Ascending aorta (tissue), 2 donors: ENCODE measurements at regions not wholly inside any gene's neighbourhood (a gene's known extent, or its start where the extent isn't known, plus 50 kb on each side); places are given as distances from the start of the nearest gene placed in this dataset.

Experiments used
- DNase-seq, 2 donors: peaks; one replicate each; pipeline ENCODE4 v3.0.0-alpha.2; 2019; ENCODE audit warnings: low spot score in 2 of 2
- H3K27ac ChIP-seq, 2 donors: fragments of 200-600 bp; sonication (generic); one replicate each; pipeline ENCODE4 v1.5.1; 2016 to 2017; ENCODE audit warnings: mild to moderate bottlenecking in 1 of 2
- H3K27me3 ChIP-seq: fragments of 200-600 bp; sonication (generic); one replicate; pipeline ENCODE4 v1.5.1; 2017
- H3K36me3 ChIP-seq, 2 donors: fragments of 200-600 bp; sonication (generic); one replicate each; pipeline ENCODE4 v1.5.1; 2016
- H3K4me1 ChIP-seq, 2 donors: fragments of 200-600 bp; sonication (generic); one replicate each; pipeline ENCODE4 v1.5.1; 2016 to 2017; ENCODE audit warnings: mild to moderate bottlenecking in 1 of 2
- H3K4me3 ChIP-seq, 2 donors: fragments of 200-600 bp; sonication (generic); one replicate each; pipeline ENCODE4 v1.5.1; 2016 to 2017; ENCODE audit warnings: mild to moderate bottlenecking in 1 of 2
- H3K9me3 ChIP-seq, 2 donors: fragments of 200-600 bp; sonication (generic); one replicate each; pipeline ENCODE4 v1.5.1; 2016
- intact Hi-C: fragments of 100-400 bp; cut with DNase I; formaldehyde crosslinking; loops from one replicate; pipeline ENCODE4 v1.15.1; 2023
- TF ChIP-seq, protein P1 (sequence below), 3 experiments: fragments of 200-600 bp in 2 of 3; fragments of 450-650 bp in 1 of 3; sonication (generic) in 2 of 3; IDR thresholded peaks; one replicate each; pipeline ENCODE4 v1.5.1; 2016 to 2019; ENCODE audit warnings: antibody characterized with exemption in 3 of 3, mild to moderate bottlenecking in 1 of 3, moderate library complexity in 1 of 3

DNA sequence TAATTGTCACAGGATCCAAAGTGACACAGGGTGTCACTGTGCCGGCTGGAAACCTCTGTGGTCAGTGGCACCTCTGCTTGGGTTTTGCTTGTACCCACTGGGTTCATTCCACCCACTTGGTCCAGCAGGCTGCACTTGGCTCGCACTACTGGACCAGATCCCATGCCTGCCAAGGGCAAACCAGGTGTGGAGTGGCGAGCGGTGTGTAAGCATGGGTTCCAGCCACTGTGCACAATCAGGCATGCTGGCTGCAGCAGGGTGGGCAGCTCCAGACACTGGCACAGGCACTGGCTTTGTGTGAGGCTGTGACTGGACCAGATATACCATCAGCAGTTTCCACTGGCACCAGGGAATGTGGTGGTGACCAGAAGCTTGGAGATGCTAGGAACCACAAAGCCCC is 261.4 kb downstream of the KCNA4 start:
- Histone ChIP-seq H3K27me3 (no peaks in the 10 kb centered on the region), H3K36me3 (no peaks in the 10 kb centered on the region), H3K4me3 (no peak overlapping the region), H3K27ac (no peak overlapping the region), H3K9me3 (no peaks in the 10 kb centered on the region), H3K4me1 (no peaks in the 10 kb centered on the region)
- intact Hi-C loops: no loop called here
- no peak for DNase-seq
- TF ChIP-seq, protein P1, sequence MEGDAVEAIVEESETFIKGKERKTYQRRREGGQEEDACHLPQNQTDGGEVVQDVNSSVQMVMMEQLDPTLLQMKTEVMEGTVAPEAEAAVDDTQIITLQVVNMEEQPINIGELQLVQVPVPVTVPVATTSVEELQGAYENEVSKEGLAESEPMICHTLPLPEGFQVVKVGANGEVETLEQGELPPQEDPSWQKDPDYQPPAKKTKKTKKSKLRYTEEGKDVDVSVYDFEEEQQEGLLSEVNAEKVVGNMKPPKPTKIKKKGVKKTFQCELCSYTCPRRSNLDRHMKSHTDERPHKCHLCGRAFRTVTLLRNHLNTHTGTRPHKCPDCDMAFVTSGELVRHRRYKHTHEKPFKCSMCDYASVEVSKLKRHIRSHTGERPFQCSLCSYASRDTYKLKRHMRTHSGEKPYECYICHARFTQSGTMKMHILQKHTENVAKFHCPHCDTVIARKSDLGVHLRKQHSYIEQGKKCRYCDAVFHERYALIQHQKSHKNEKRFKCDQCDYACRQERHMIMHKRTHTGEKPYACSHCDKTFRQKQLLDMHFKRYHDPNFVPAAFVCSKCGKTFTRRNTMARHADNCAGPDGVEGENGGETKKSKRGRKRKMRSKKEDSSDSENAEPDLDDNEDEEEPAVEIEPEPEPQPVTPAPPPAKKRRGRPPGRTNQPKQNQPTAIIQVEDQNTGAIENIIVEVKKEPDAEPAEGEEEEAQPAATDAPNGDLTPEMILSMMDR (IDR thresholded peaks at IDR 0.05): no peak

DNA sequence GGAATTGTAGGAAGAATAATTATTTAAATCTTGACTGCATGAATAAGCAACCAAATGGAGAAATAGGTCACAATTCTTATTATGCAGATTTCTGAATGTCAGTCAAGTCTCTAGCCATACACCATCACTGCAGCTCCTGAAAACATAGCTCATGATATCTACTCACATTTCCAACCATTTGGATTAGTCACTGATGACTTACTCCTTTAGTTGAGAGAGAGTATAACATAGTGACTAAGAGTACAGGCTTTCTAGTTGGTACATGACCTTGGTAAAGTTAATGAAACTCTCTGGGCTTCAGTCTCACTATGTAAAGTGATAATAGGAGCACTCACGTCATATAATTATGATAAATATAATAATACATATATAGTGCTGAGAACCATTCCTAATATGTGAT is 265.2 kb downstream of the KCNA4 start:
- TF ChIP-seq, protein P1 (IDR thresholded peaks at IDR 0.05): no peak
- no peak for DNase-seq
- H3K36me3 ChIP-seq: no peaks in the 10 kb centered on the region
- H3K27me3 ChIP-seq: no peaks in the 10 kb centered on the region
- no peaks in the 10 kb centered on the region for H3K9me3 ChIP-seq
- no peak overlapping the region for H3K27ac ChIP-seq
- H3K4me1 ChIP-seq: no peaks in the 10 kb centered on the region
- intact Hi-C loops: no loop called here
- no peak overlapping the region for H3K4me3 ChIP-seq

DNA sequence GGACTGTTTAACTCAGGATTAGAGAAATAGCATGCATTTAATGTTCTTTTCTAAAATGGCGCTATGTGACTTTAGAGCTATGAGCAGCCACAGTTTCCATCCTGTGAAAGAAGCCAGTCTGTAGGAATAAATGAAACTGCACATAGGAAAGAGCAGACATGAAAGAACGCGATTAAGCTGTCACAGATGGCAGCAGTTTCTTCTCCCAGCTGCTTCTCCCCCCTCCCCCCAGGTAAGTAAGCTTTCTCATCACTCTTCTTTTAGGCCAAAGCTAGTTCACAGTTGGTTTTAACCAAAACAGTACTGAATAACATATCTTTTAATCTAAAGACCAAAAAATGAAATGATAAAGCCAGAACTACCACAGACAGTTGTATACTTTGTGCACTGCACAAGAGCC is 266.4 kb downstream of the KCNA4 start:
- intact Hi-C loops: no loop called here
- Histone ChIP-seq H3K27me3 (no peaks in the 10 kb centered on the region), H3K9me3 (no peaks in the 10 kb centered on the region), H3K4me1 (no peaks in the 10 kb centered on the region), H3K27ac (no peak overlapping the region), H3K36me3 (no peaks in the 10 kb centered on the region), H3K4me3 (no peak overlapping the region)
- TF ChIP-seq, protein P1 (IDR thresholded peaks at IDR 0.05): no peak
- no peak for DNase-seq

DNA sequence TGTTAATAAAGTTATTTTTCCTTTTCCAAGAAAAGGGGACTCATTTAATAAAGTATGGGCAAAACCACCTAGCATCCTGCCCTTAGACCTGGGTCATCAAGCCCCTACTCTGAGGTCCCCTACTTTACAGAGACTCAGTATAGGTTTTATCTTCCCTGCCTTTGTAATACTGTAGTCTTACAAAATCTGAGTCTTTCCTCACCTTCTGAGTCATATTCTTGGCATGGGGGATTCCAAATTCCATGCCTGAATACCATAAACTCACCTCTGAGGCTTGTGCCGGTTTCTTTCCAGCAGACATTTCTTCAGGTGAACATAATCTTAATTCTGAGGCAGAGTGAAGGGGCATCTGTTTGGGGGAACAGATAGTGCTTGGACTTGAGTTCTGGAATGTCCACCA is 282.5 kb downstream of the KCNA4 start:
- H3K4me3 ChIP-seq: no peak overlapping the region
- no peaks in the 10 kb centered on the region for H3K27me3 ChIP-seq
- H3K27ac ChIP-seq: no peak overlapping the region
- DNase-seq: no peak
- H3K36me3 ChIP-seq: no peaks in the 10 kb centered on the region
- TF ChIP-seq, protein P1 (IDR thresholded peaks at IDR 0.05): no peak
- no peaks in the 10 kb centered on the region for H3K4me1 ChIP-seq
- intact Hi-C loops: no loop called here
- H3K9me3 ChIP-seq: no peaks in the 10 kb centered on the region

DNA sequence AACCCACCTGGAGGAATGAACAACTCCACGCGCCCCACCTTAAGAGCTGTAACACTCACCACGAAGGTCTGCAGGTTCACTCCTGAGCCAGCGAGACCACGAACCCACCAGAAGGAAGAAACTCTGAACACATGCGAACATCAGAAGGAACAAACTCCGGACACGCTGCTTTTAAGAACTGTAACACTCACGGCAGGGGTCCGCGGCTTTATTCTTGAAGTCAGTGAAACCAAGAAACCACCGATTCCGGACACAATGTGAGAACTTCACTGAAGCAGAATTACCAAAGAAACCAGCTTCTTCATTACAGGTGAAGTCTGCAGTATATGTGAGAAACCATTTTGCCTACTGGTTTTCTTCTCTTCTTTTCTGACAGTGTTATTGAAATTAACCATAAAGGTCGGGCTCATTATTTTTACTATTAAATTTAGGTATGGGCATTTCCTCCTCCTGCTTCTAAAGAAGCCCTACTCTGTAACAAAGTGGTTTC is 303.0 kb downstream of the KCNA4 start:
- H3K4me1 ChIP-seq: no peaks in the 10 kb centered on the region

More for the DNA sequence above, 303.0 kb downstream of the KCNA4 start:
- no peaks in the 10 kb centered on the region for H3K9me3 ChIP-seq
- H3K27me3 ChIP-seq: no peaks in the 10 kb centered on the region
- no peak overlapping the region for H3K4me3 ChIP-seq
- DNase-seq: no peak
- TF ChIP-seq, protein P1 (IDR thresholded peaks at IDR 0.05): no peak
- H3K36me3 ChIP-seq: no peaks in the 10 kb centered on the region
- intact Hi-C loops: no loop called here
- H3K27ac ChIP-seq: no peak overlapping the region
